GM23248 (cell line): ENCODE measurements at regions not wholly inside any gene's neighbourhood (a gene's known extent, or its start where the extent isn't known, plus 50 kb on each side); places are given as distances from the start of the nearest gene placed in this dataset.

Experiments used
- EZH2 ChIP-seq: fragments of 200-600 bp; sonication (generic); IDR thresholded peaks from 2 replicates; pipeline ENCODE4 v1.6.1; 2018; ENCODE audit warnings: antibody characterized with exemption, mild to moderate bottlenecking; ENCODE audit not compliant: insufficient read depth, poor library complexity, severe bottlenecking
- EZH2phosphoT487 ChIP-seq: fragments of 200-600 bp; sonication (generic); IDR thresholded peaks from 2 replicates; pipeline ENCODE4 v1.6.1; 2018; ENCODE audit warnings: antibody characterized with exemption, moderate library complexity, mild to moderate bottlenecking, low read depth; ENCODE audit not compliant: insufficient read depth

GRCh38 chr1:204777591-204777990, 92.1 kb upstream of the LRRN2 start:
- TF ChIP-seq EZH2phosphoT487 (no peak), EZH2 (no peak)
